HEK293 (cell line): ENCODE measurements at regions not wholly inside any gene's neighbourhood (a gene's known extent, or its start where the extent isn't known, plus 50 kb on each side); places are given as distances from the start of the nearest gene placed in this dataset.

Experiments
- GLIS1 ChIP-seq: fragments of 450-650 bp; formaldehyde crosslinking; IDR thresholded peaks from 2 replicates; pipeline ENCODE4 v1.5.1; 2016; ENCODE audit warnings: missing biosample characterization, missing genetic modification characterization
- PRDM10 ChIP-seq: fragments of 450-650 bp; formaldehyde crosslinking; IDR thresholded peaks from 2 replicates; pipeline ENCODE4 v1.5.1; 2016; ENCODE audit warnings: missing biosample characterization, missing genetic modification characterization
- SP2 ChIP-seq: fragments of 450-650 bp; formaldehyde crosslinking; IDR thresholded peaks from 2 replicates; pipeline ENCODE4 v1.5.1; 2016; ENCODE audit warnings: missing biosample characterization, missing genetic modification characterization
- ZNF433 ChIP-seq: fragments of 450-650 bp; formaldehyde crosslinking; IDR thresholded peaks from 2 replicates; pipeline ENCODE4 v1.5.1; 2016; ENCODE audit warnings: missing biosample characterization, missing genetic modification characterization, low read depth
- TF ChIP-seq, protein P1 (sequence below): fragments of 450-650 bp; formaldehyde crosslinking; IDR thresholded peaks from 2 replicates; pipeline ENCODE4 v1.5.1; 2016; ENCODE audit warnings: missing biosample characterization, missing genetic modification characterization

DNA sequence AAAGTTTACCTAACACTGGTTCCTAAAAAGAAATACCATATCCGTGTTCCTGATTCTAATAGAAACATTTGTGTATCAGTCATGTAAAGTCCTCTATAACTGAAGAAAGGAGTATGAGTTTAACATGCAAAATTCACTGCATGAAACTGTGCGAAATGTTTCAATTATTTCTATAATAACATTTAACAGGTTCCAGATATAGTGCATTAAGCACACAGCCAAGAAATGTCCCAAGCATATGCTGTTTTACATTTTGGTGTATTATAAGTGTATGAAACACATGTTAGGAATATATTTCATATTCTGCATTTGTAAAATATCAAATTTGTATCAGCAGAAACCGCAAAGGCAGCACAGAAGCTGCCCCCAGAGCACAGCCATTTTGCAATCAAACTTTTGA lies 764.9 kb downstream of the KCNJ2 start:
- TF ChIP-seq, protein P1, sequence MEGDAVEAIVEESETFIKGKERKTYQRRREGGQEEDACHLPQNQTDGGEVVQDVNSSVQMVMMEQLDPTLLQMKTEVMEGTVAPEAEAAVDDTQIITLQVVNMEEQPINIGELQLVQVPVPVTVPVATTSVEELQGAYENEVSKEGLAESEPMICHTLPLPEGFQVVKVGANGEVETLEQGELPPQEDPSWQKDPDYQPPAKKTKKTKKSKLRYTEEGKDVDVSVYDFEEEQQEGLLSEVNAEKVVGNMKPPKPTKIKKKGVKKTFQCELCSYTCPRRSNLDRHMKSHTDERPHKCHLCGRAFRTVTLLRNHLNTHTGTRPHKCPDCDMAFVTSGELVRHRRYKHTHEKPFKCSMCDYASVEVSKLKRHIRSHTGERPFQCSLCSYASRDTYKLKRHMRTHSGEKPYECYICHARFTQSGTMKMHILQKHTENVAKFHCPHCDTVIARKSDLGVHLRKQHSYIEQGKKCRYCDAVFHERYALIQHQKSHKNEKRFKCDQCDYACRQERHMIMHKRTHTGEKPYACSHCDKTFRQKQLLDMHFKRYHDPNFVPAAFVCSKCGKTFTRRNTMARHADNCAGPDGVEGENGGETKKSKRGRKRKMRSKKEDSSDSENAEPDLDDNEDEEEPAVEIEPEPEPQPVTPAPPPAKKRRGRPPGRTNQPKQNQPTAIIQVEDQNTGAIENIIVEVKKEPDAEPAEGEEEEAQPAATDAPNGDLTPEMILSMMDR (tag by site-specific recombination): no peak
- TF ChIP-seq SP2 (tag by site-specific recombination) (no peak), GLIS1 (no peak), PRDM10 (tag by site-specific recombination) (no peak), ZNF433 (tag by site-specific recombination) (no peak)
